ENCODE measurements at regions not wholly inside any gene's neighbourhood (a gene's known extent, or its start where the extent isn't known, plus 50 kb on each side); places are given as distances from the start of the nearest gene placed in this dataset.
A peak's percentile ranks its signal among the peaks of the same experiment; 100 is the strongest.
"Not testable (repeated sequence)": the region's sequence is repeated elsewhere in the genome, so short reads cannot be mapped to it uniquely, and the experiment has no call there.

GRCh38 chrX:44705817-44706551 is 137.8 kb upstream of the DUSP21 start:
- in situ Hi-C loops (cut with HindIII; ENCODE audit: low pct_unique_long_range_greater_than_20kb, low sequenced_read_pairs), result no loop called here
- DNase-seq (ENCODE audit: low read depth, low spot score), result no peak

DNA sequence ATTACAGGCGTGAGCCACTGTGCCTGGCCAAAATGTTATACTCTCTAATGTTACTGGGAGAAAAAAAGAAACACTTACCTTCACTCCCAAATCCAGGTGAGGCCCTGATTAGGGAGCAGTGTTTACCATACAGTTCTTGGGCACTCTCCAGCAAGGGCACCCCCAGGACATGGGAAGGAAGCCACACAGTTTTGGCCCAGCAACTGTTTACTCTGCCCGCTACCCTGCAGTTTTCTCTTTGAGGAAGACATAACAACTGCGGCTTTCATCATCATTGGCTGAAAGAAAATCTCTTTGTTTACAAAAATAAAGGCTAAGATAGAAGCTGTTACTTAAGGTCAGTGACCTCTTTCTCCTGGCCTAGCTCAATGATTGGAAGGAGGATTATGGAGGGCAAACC is 145.5 kb upstream of the DUSP21 start:
- DNase-seq (ENCODE audit: low read depth, low spot score), result no peak
- in situ Hi-C loops (cut with HindIII; ENCODE audit: low pct_unique_long_range_greater_than_20kb, low sequenced_read_pairs), result no loop called here

DNA sequence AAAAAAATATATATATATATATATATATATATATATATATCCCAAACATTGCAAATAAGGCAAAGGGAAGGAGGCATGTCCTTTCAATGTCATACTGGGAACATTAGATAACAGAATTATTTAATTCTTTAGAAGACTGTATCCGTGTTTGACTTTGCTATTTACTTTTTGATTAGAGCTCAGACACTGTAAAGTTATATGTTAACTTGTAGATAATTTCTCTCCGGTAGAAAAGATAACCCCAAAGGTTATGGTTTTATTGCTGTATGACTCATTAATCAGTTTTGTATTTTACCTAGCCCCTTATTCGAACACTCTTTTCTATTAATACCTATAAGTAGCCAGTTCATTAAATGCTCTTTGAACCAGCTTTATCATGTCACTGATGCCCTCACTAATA is 150.6 kb upstream of the DUSP21 start:
- DNase-seq (ENCODE audit: low read depth, low spot score), result no peak
- in situ Hi-C loops (cut with HindIII; ENCODE audit: low pct_unique_long_range_greater_than_20kb, low sequenced_read_pairs), result no loop called here

DNA sequence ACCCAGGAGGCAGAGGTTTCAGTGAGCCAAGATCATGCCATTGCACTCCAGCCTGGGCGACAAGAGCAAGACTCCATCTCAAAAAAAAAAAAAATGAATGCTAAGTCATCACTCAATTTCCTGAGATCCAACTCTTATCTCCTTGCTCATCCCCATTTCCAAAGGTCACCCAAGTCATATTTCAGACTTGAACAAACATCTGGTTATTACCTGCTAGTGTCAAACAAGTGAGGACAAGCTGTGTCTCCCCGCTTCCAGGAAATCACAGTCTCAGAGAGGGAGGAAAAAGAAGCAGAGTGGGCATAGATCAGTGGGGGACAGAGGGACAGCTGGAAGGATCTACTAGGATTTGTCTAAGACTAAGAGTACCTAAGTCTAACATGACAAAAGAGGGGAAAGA is 147.5 kb upstream of the FUNDC1 start:
- no peak for DNase-seq (ENCODE audit: low read depth, low spot score)
- in situ Hi-C loops (cut with HindIII; ENCODE audit: low pct_unique_long_range_greater_than_20kb, low sequenced_read_pairs), result no loop called here

DNA sequence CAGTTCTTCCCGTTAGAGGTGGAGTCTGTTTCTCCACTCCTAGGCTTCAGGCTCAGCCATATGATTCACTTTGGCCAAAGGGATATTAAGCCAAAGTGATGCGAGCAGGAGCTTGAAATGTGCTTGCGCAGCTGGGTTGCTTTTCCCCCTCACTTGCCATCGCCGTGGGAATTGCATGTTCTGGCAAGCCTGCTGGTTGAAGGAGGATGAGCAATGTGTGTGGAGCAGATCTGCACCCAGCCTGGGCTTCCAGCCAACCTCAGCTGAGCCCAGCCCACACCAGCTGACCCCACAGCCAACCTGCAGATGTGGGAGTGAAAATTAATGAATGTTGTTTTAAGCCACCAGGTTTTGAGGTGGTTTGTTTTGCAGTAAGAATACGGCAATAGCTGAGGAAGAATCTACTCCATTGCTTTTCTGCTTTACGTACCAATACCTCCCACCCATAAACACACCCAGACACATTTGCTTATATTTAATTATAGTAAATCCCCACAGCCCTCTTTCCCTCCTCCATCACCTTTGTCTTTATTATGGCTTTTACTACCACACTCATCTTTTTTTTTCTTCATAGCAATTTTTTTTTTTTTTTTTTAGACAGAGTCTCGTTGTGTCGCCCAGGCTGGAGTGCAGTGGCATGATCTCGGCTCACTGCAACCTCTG is 132.8 kb upstream of the FUNDC1 start:
- in situ Hi-C loops (cut with HindIII; ENCODE audit: low pct_unique_long_range_greater_than_20kb, low sequenced_read_pairs), result no loop called here
- DNase-seq (ENCODE audit: low read depth, low spot score), result peak; percentile 28

DNA sequence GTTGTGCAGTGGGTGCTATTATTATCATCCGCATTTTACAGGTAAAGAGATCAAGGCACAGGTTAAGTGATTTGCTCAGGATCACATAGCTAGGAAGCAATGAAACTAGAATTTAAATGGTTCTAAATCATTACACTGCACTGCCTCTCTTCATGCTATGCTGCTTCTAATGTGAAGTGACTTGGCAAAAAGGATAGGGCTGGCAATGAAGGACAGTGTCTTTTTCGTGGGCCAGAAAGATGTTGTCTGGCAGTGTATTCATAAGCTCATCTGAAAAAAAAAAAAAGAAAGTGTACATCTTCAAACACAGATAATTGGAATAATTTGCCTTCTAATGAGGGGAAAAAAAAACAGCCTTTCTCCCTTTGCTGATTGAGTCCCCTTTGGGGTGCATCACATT is 132.2 kb upstream of the FUNDC1 start:
- DNase-seq (ENCODE audit: low read depth, low spot score), result no peak
- in situ Hi-C loops (cut with HindIII; ENCODE audit: low pct_unique_long_range_greater_than_20kb, low sequenced_read_pairs), result no loop called here

- in situ Hi-C loops (cut with HindIII; ENCODE audit: low pct_unique_long_range_greater_than_20kb, low sequenced_read_pairs), result no loop called here
- no peak for DNase-seq (ENCODE audit: low read depth, low spot score)
These were observed 127.0 kb upstream of the FUNDC1 start for GRCh38 chrX:44669626-44670025.

DNA sequence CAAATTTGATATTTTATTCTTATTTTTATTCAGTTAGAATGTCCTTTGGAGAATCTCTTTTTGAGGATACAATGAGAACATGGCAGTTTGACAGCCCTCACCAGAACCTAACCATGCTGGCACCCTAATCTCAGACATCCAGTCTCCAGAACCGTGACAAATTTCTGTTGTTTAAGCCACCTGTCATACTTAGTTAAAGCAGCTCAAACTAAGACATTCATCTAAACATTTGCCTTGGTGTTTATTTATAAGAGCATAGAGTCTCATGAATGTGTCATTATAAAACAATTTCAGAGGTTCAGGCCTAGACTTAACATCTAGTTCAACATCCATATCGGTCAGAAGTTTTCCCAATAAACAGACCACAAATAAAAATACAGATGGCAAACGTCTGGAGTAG is 125.1 kb upstream of the FUNDC1 start:
- in situ Hi-C loops (cut with HindIII; ENCODE audit: low pct_unique_long_range_greater_than_20kb, low sequenced_read_pairs), result no loop called here
- DNase-seq (ENCODE audit: low read depth, low spot score), result no peak

DNA sequence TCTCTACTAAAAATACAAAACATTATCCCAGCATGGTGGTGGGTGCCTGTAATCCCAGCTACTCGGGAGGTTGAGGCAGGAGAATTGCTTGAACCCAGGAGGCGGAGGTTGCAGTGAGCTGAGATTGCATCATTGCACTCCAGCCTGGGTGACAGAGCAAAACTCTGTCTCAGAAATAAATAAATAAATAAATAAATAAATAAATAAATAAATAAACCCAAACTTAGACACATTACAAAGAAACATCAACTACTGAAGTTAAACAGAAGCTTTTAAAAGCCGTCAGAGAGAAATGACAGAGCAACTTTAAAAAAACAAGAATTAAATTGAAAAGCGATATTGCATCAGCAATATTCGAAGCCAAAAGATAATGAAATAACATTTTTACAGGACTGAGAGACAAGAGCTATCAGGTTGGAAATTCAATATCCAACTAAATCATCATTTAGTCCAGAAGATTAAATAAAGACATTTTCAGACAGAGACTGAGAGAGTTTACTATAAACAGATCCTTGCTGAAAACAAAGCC is 115.1 kb upstream of the FUNDC1 start:
- in situ Hi-C loops (cut with HindIII; ENCODE audit: low pct_unique_long_range_greater_than_20kb, low sequenced_read_pairs); DNase-seq (ENCODE audit: low read depth, low spot score): not testable (repeated sequence)

DNA sequence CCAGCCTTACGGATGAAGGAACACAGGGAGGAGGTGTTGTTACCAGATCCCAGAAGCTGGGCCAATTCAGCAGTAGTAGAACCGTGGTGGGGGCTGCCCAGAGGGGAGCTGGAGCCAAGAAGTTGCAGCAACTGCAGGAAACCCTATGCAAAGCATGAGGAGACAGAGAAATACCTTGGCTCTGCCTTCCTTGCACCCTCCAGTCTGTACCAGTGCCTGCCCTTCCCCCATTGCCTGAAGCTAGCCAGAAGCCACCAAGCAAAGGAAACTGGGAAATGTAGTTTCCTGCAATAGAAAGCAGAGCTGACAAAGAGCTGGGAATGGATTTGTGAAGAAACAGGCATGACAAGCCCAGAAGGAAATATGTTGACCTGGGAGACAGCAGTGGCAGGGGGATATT is 108.7 kb upstream of the FUNDC1 start:
- peak; percentile 27 for DNase-seq (ENCODE audit: low read depth, low spot score)
- in situ Hi-C loops (cut with HindIII; ENCODE audit: low pct_unique_long_range_greater_than_20kb, low sequenced_read_pairs), result no loop called here

DNA sequence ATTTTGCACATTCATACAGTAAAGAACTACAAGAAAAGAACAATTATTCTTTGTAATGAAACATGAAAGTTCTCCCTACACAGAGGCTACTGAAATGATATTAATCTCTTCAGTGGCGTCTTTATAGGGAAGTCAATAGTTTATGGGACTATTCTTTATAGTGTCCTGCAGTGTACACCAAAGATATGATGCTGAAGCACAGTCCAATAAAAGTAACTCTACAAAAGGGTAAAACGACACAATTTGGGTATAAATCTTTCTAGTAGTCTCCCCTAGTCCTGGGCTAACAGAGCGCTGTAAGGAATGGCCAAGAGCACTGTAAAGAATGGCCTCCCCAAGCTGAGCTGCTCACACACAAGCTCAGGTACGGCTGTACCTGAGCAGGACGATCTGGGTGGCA is 101.1 kb upstream of the FUNDC1 start:
- DNase-seq (ENCODE audit: low read depth, low spot score), result no peak
- in situ Hi-C loops (cut with HindIII; ENCODE audit: low pct_unique_long_range_greater_than_20kb, low sequenced_read_pairs), result no loop called here

- in situ Hi-C loops (cut with HindIII; ENCODE audit: low pct_unique_long_range_greater_than_20kb, low sequenced_read_pairs), result no loop called here
- DNase-seq (ENCODE audit: low read depth, low spot score), result no peak
These were observed 94.6 kb upstream of the FUNDC1 start for GRCh38 chrX:44637282-44637681.

DNA sequence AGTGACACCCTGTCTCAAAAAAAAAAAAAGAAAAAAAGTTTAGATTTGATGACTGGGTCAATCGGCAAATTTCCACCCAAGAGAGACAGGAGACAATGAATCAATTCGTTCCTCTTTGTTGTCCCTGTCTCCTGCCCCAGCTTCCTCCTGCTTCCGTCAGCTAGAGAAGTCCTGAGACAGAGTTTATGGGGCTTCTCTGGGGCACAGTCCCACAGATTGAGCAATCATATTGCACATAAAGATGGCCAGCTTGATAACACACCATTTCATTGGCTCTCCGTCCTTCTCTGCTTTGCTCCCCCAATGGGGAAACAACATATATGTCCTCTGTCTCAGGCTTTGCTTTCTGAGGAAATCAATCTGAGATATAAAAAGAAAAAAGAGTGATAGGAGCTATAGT is 78.4 kb upstream of the FUNDC1 start:
- in situ Hi-C loops (cut with HindIII; ENCODE audit: low pct_unique_long_range_greater_than_20kb, low sequenced_read_pairs), result no loop called here
- DNase-seq (ENCODE audit: low read depth, low spot score), result no peak

DNA sequence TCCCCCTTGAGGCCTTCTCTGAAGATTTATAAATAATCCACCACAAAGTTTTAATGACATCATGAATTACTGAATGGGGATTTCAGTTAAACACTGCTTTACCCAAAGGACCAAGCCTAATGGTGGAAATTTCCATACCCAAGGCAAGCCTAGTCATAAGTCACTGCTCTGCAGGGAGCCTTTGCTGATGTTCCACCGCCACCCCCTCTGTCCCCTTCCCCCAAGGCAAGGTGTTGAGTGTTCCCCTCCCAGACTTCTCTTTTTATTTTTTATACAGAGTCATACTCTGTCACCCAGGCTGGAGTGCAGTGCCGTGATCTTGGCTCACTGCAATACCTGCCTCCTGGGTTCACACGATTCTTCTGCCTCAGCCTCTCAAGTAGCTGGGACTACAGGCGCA is 76.4 kb upstream of the FUNDC1 start:
- in situ Hi-C loops (cut with HindIII; ENCODE audit: low pct_unique_long_range_greater_than_20kb, low sequenced_read_pairs), result no loop called here
- no peak for DNase-seq (ENCODE audit: low read depth, low spot score)

GRCh38 chrX:44596277-44596676 is 53.6 kb upstream of the FUNDC1 start:
- in situ Hi-C loops (cut with HindIII; ENCODE audit: low pct_unique_long_range_greater_than_20kb, low sequenced_read_pairs), result no loop called here

More at GRCh38 chrX:44596277-44596676, 53.6 kb upstream of the FUNDC1 start:
- DNase-seq (ENCODE audit: low read depth, low spot score), result no peak

Small RNAs in the stretch of these regions (small RNA-seq; reads per million reads assigned to genes)
- gene RN7SL291P, result 0 reads per million in 2 experiments

Data from SK-MEL-5 (cell line).